GM19193 (cell line): ENCODE measurements at regions not wholly inside any gene's neighbourhood (a gene's known extent, or its start where the extent isn't known, plus 50 kb on each side); places are given as distances from the start of the nearest gene placed in this dataset.

Experiments used
- POLR2A ChIP-seq: IDR thresholded peaks from 4 replicates; pipeline ENCODE4 v1.6.1; 2011; ENCODE audit not compliant: insufficient read depth, insufficient read length; ENCODE audit errors: extremely low read depth

GRCh38 chr15:58261368-58261767 is 123.2 kb downstream of the AQP9 start:
- TF ChIP-seq POLR2A, result no peak

- TF ChIP-seq POLR2A, result no peak
These were observed 126.1 kb downstream of the AQP9 start for GRCh38 chr15:58264053-58264971.

DNA sequence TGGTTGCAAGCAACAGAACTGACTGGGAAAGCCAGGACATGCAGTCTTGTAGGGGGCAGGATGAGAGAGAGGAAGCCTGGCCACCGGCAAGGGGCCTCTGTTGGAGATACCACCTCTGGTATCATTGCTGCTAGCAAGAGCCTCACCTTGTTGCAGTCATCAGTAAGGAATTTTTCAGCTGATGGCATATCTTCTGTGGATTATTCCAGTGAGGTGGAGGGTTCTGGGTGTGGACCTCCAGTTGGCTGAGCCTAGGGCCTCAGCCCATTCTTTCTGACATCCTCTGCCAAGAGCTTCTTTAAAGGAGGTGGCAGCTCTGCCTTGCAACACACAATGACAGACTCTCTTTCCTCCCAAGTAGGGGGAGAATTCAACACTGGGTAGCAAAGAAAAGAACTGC is 128.9 kb downstream of the AQP9 start:
- TF ChIP-seq POLR2A, result no peak

GRCh38 chr15:58268746-58269267 is 130.6 kb downstream of the AQP9 start:
- TF ChIP-seq POLR2A, result no peak

GRCh38 chr15:58269455-58270414 is 131.6 kb downstream of the AQP9 start:
- no peak for TF ChIP-seq POLR2A

- TF ChIP-seq POLR2A, result no peak
These were observed 133.2 kb downstream of the AQP9 start for GRCh38 chr15:58271410-58271809.

- no peak for TF ChIP-seq POLR2A
These were observed 134.9 kb downstream of the AQP9 start for GRCh38 chr15:58273104-58273503.

GRCh38 chr15:58274885-58275284 is 136.7 kb downstream of the AQP9 start:
- no peak for TF ChIP-seq POLR2A

GRCh38 chr15:58275785-58276184 is 137.6 kb downstream of the AQP9 start:
- TF ChIP-seq POLR2A, result no peak

DNA sequence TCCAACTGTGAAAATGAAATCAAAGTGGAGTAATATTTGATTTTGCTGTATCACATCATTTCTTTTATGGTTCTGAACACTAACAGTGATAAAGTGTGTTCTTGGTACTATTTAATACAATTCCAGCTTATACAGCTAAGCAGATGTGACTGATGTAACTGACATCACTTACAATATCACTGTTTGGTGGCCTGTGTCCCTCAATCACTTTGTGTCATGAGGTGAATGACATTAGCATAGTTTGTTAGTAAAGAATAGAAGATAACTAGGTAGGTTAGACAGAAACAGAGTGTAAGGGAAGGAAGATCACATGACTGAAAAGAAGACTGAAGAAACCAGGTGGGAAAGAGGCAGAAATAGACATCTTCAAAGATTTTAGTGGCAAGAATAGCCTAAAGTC is 138.7 kb downstream of the AQP9 start:
- TF ChIP-seq POLR2A, result no peak

- TF ChIP-seq POLR2A, result no peak
These were observed 139.2 kb downstream of the AQP9 start for GRCh38 chr15:58277333-58277732.

GRCh38 chr15:58279106-58279505 is 140.9 kb downstream of the AQP9 start:
- no peak for TF ChIP-seq POLR2A

GRCh38 chr15:58279654-58280053 is 141.5 kb downstream of the AQP9 start:
- TF ChIP-seq POLR2A, result no peak

DNA sequence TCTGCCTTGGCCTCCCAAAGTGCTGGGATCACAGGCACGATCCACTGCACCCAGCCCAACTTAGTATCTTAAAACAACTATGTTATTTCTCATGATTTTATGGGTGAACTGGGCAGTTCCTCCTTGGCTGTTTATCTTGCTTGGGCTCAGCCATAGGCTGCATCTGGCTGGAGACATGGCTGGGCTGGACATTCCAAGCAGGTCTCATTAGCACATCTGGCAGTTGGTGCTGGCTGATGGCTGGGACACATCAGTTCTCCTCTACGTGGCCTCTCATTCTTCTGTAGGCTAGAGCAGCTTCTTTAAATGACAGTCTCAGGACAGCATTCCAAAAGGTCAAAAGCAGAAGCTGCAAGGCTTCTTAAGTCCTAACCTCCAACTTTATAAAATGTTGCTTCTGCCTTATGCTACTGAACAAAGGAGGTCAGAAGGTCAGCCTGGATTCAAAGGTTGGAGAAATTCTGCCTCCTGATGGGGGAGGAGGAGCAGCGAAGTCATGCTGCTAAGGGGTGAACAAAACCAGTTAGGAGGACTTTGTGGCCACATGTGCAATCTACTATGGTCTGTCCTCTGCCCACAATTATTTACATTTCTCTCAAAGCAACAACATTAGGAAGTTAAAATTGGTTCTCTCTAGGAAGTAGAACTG is 144.0 kb downstream of the AQP9 start:
- TF ChIP-seq POLR2A, result no peak

DNA sequence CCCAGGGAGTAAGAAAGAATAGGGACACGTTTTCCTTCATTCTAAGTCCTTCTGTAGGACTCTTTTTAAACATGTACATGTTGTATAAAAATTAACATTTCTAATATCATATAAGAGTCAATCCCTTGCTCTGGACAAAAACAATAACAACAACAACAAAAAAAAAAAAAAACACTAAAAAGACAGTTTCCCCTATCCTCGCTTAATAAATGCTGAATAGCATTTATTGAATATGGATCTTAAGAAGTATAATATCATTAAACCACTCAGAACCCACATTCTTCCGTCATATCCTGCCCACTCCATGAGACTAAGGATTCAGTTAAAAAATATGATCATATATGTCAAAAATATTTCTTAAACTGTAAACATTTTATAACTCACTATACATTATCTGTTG is 145.1 kb downstream of the AQP9 start:
- no peak for TF ChIP-seq POLR2A
